B cell (primary cell): ENCODE measurements at regions not wholly inside any gene's neighbourhood (a gene's known extent, or its start where the extent isn't known, plus 50 kb on each side); places are given as distances from the start of the nearest gene placed in this dataset.

ENCODE experiments used
- ATAC-seq: fragments of 200-7000 bp; cut with Tn5 transposase; one replicate; pipeline ENCODE4 v1.10.0; 2021; ENCODE audit warnings: low read depth, mild to moderate bottlenecking, moderate number of reproducible peaks, moderate library complexity
- CTCF ChIA-PET: fragments of 350-600 bp; sonication (Branson Sonifier 250); formaldehyde crosslinking; loops from one replicate; lab custom pipeline; 2021; ENCODE audit warnings: antibody characterized with exemption, inconsistent platforms; lab: Charles Lee
- POLR2A ChIA-PET: fragments of 350-600 bp; sonication (Branson Sonifier 250); formaldehyde crosslinking; loops from one replicate; lab custom pipeline; 2021; ENCODE audit warnings: antibody characterized with exemption; lab: Charles Lee
- DNase-seq: peaks from one replicate; pipeline ENCODE4 v3.0.0; 2013
- H2AFZ ChIP-seq: 2 replicates; pipeline ENCODE4 v1.6.1; 2012; ENCODE audit warnings: mild to moderate bottlenecking, low read depth, low read length; ENCODE audit not compliant: insufficient read depth, poor library complexity, severe bottlenecking
- H3K27ac ChIP-seq, 2 donors: 1 replicate in 1 of 2; 2 replicates in 1 of 2; pipeline ENCODE4 v1.5.1; 2012 to 2013; ENCODE audit warnings: low read length in 2 of 2, mild to moderate bottlenecking in 2 of 2, moderate library complexity in 1 of 2
- H3K27me3 ChIP-seq, 4 experiments: fragments of 200-600 bp in 1 of 4; sonication (generic) in 1 of 4; replicated peaks in 1 of 4; 1 replicate in 2 of 4; 2 replicates in 2 of 4; pipeline versions ENCODE4 v1.6.1 to v1.7.0; 2013 to 2016; ENCODE audit warnings: low read length in 3 of 4, mild to moderate bottlenecking in 2 of 4, mixed read lengths in 1 of 4, moderate library complexity in 1 of 4; ENCODE audit not compliant: insufficient read depth in 4 of 4, control insufficient read depth in 3 of 4; ENCODE audit errors: control extremely low read depth in 1 of 4
- H3K36me3 ChIP-seq, 2 experiments: replicated peaks in 1 of 2; 1 replicate in 1 of 2; 2 replicates in 1 of 2; pipeline versions ENCODE4 v1.6.1 to v1.7.1; 2013; ENCODE audit warnings: low read length in 1 of 2; ENCODE audit not compliant: insufficient read depth in 2 of 2, control insufficient read depth in 1 of 2; ENCODE audit errors: control extremely low read depth in 1 of 2, extremely low read depth in 1 of 2
- H3K4me1 ChIP-seq, 2 donors: fragments of 200-600 bp in 1 of 2; sonication (generic) in 1 of 2; 1 replicate in 1 of 2; 2 replicates in 1 of 2; pipeline versions ENCODE4 v1.5.1 to v1.6.1; 2013 to 2017; ENCODE audit warnings: low read length in 2 of 2; ENCODE audit not compliant: control insufficient read depth in 2 of 2, insufficient read depth in 2 of 2
- H3K4me2 ChIP-seq: replicated peaks from 2 replicates; pipeline ENCODE3; 2012; ENCODE audit warnings: mild to moderate bottlenecking, low read depth, low read length; ENCODE audit not compliant: poor library complexity, severe bottlenecking
- H3K4me3 ChIP-seq, 5 experiments: fragments of 200-600 bp in 1 of 5; sonication (generic) in 1 of 5; 1 replicate in 3 of 5; 2 replicates in 2 of 5; pipeline versions ENCODE4 v1.5.1 to v1.7.0; 2011 to 2016; ENCODE audit warnings: low read length in 4 of 5, mild to moderate bottlenecking in 4 of 5, low read depth in 2 of 5, control low read depth in 1 of 5, moderate library complexity in 1 of 5; ENCODE audit not compliant: insufficient read depth in 1 of 5; ENCODE audit errors: control extremely low read depth in 1 of 5, extremely low read depth in 1 of 5
- H3K79me2 ChIP-seq: fragments of 200-600 bp; sonication (generic); one replicate; pipeline ENCODE4 v1.6.0; 2016; ENCODE audit warnings: low read length; ENCODE audit not compliant: control insufficient read depth, insufficient read depth
- H3K9ac ChIP-seq: fragments of 200-600 bp; sonication (generic); 2 replicates; pipeline ENCODE4 v1.6.1; 2017; ENCODE audit warnings: mild to moderate bottlenecking, low read length, moderate library complexity
- H3K9me3 ChIP-seq, 3 donors: one replicate each; pipeline versions ENCODE4 v1.6.1 to v1.7.1; 2013; ENCODE audit warnings: low read length in 2 of 3; ENCODE audit not compliant: control insufficient read depth in 2 of 3, insufficient read depth in 1 of 3; ENCODE audit errors: control extremely low read depth in 1 of 3
- H4K20me1 ChIP-seq: 2 replicates; pipeline ENCODE4 v1.6.0; 2012; ENCODE audit warnings: mild to moderate bottlenecking, low read length; ENCODE audit not compliant: insufficient read depth, control insufficient read depth, poor library complexity, severe bottlenecking
- H3K27ac Mint-ChIP-seq: one replicate; pipeline ENCODE4 v1.8.0; 2021; ENCODE audit warnings: mixed read lengths
- H3K27me3 Mint-ChIP-seq: one replicate; pipeline ENCODE4 v1.8.0; 2021; ENCODE audit warnings: mixed read lengths
- H3K4me1 Mint-ChIP-seq: one replicate; pipeline ENCODE4 v1.8.0; 2021; ENCODE audit warnings: mixed read lengths
- H3K4me3 Mint-ChIP-seq: one replicate; pipeline ENCODE4 v1.8.0; 2021; ENCODE audit warnings: mixed read lengths
- H3K9me3 Mint-ChIP-seq: one replicate; pipeline ENCODE4 v1.8.0; 2022; ENCODE audit warnings: mixed read lengths; ENCODE audit not compliant: insufficient read depth
- CTCF ChIP-seq: fragments of 200-600 bp; IDR thresholded peaks from one replicate; pipeline ENCODE4 v1.8.0; 2022; ENCODE audit warnings: antibody characterized with exemption, mild to moderate bottlenecking
- EZH2 ChIP-seq: IDR thresholded peaks from 2 replicates; pipeline ENCODE4 v1.6.1; 2012; ENCODE audit warnings: borderline replicate concordance, low read depth, mild to moderate bottlenecking, moderate library complexity, low read length; ENCODE audit not compliant: insufficient read depth, poor library complexity, severe bottlenecking
- WGBS: methylation state at CpG from one replicate; pipeline ENCODE4 v1.1.5; 2013; ENCODE audit warnings: missing lambda C conversion rate; ENCODE audit not compliant: insufficient coverage; 5-methylcytosine and 5-hydroxymethylcytosine counted together
- intact Hi-C: fragments of 100-400 bp; cut with micrococcal nuclease; formaldehyde crosslinking; loops from one replicate; pipeline ENCODE4 v1.10.0; 2022

DNA sequence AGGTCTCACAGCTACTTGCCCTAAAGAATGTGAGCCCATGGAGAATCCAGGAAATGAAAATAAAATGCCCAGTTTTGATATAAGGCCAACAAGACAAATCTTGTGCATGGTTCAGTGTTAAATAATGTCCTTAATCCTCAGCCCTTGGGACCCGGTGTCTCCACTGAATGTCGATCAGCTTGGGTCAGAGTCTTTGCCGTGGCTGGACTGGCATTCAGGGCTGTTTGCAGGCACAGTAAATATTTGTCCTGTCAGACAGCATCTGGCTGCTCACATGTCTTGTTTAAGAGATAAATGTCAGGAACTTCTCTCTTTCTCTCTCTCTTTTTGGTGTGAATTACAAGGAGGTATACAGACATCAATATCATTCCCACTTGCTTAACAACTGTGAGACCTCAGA, 452.5 kb downstream of the FUT8 start:
- Mint-ChIP-seq H3K9me3 (no peaks in the 10 kb centered on the region), H3K27me3 (peaks cover 26% of the 10 kb centered on the region), H3K4me3 (no peak overlapping the region), H3K27ac (no peak overlapping the region), H3K4me1 (no peaks in the 10 kb centered on the region)
- Histone ChIP-seq H3K9ac (no peak overlapping the region), H3K36me3 (no peaks in the 10 kb centered on the region), H3K79me2 (no peaks in the 10 kb centered on the region), H3K27ac (no peak overlapping the region), H3K4me3 (no peak overlapping the region), H2AFZ (no peak overlapping the region), H4K20me1 (no peaks in the 10 kb centered on the region), H3K27me3 (peaks cover 0 to 10% (median 2%) of the 10 kb centered on the region in 4 experiments), H3K9me3 (no peaks in the 10 kb centered on the region), H3K4me1 (no peaks in the 10 kb centered on the region), H3K4me2 (no peak overlapping the region)
- DNase-seq (no peak), ATAC-seq (no peak)
- no peak for TF ChIP-seq EZH2
- no peak for TF ChIP-seq CTCF
- CTCF ChIA-PET = interaction anchor here (1.2 kb wide), 1 partner anchor 33 kb away, joined by 5 read pairs; no protein-coding TSS in a partner anchor
- POLR2A ChIA-PET = no interaction called here
- intact Hi-C loops = no loop called here
- 96% methylated on average over 2 of the region's 3 CpGs for WGBS

DNA sequence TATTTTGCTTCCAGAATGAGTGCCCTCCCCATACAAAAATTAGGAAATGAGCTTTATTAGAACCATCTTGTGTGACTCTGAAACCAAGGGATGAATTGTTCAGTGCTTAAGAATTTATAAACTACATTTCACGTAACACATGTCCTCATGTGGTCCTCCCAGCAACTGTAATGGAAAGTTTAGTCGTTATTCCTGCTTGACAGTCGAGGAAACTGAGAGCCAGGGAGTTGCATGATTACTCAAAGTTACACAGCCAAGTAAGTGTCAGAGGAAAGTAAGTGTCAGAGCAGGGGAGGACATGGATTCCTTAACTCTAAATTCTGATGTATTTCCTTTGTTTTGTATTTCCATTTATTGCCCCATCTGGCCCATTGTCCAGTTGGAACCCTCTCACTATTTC, 453.9 kb downstream of the FUT8 start:
- Histone ChIP-seq H3K4me3 (no peak overlapping the region), H3K36me3 (no peaks in the 10 kb centered on the region), H2AFZ (no peak overlapping the region), H3K79me2 (no peaks in the 10 kb centered on the region), H3K4me2 (no peak overlapping the region), H3K9me3 (no peaks in the 10 kb centered on the region), H3K4me1 (no peaks in the 10 kb centered on the region), H3K27ac (no peak overlapping the region), H3K27me3 (peaks cover 0 to 9% (median 2%) of the 10 kb centered on the region in 4 experiments), H4K20me1 (no peaks in the 10 kb centered on the region), H3K9ac (no peak overlapping the region)
- WGBS = 56% methylated on average over 2 of the region's 3 CpGs
- Mint-ChIP-seq H3K27me3 (peaks cover 14% of the 10 kb centered on the region), H3K4me3 (no peak overlapping the region), H3K4me1 (no peaks in the 10 kb centered on the region), H3K9me3 (no peaks in the 10 kb centered on the region), H3K27ac (no peak overlapping the region)
- ATAC-seq (no peak), DNase-seq (no peak)
- TF ChIP-seq EZH2 = no peak
- TF ChIP-seq CTCF = no peak
- POLR2A ChIA-PET = no interaction called here
- CTCF ChIA-PET = interaction anchor here (1.2 kb wide), 1 partner anchor 34 kb away, joined by 5 read pairs; no protein-coding TSS in a partner anchor
- intact Hi-C loops = no loop called here
